Neural cell (in vitro differentiated cells): ENCODE measurements at regions not wholly inside any gene's neighbourhood (a gene's known extent, or its start where the extent isn't known, plus 50 kb on each side); places are given as distances from the start of the nearest gene placed in this dataset.

Source experiments
- POLR2AphosphoS5 ChIP-seq: IDR thresholded peaks from 2 replicates; pipeline ENCODE4 v1.6.1; 2012
- RAD21 ChIP-seq: fragments of 450-650 bp; conservative IDR thresholded peaks from 2 replicates; pipeline ENCODE4 v1.6.1; 2014; ENCODE audit warnings: antibody characterized with exemption, mild to moderate bottlenecking, moderate library complexity
- TF ChIP-seq, protein P1 (sequence below): fragments of 450-650 bp; IDR thresholded peaks from 2 replicates; pipeline ENCODE4 v1.5.1; 2014; ENCODE audit warnings: antibody characterized with exemption, mild to moderate bottlenecking, moderate library complexity; ENCODE audit not compliant: poor library complexity, severe bottlenecking

DNA sequence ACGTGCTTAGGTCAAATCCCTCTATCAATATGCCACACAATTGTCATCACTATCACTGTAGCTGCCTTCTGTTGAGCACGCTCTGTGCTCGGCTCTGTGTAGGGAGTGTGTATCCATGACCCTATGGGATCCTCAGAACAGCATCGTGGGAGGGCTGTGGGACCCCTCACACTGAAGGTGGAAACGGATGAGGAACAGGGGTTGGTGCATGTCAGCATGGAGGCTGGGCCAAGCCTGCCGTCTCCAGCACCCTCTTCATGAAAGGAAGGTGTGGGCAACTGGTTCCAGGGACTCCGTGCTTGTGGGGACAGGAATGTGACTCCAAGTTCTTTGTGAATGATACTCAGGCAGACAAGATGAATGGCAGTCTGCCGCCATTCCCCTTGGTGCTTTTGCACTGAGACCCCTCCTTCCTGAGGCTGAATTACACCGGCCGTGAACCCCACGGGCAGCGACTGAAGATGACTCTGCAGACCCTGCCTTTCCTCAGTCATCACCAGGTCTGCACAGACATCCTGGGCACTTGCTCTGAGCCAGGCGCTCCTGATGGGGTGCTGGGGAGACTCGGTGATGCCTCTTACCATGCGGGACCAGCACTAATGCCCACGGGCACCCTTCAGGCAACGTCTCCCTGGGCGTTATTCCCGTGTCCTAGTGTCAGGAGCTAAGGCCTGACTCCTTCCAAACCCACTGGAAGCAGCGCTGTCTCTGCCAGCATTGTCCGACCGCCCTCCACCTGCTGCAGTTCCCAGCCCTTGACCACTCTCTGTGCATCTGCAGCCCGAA lies 495.2 kb downstream of the TCERG1L start:
- TF ChIP-seq POLR2AphosphoS5 (no peak), RAD21 (no peak)
- TF ChIP-seq, protein P1, sequence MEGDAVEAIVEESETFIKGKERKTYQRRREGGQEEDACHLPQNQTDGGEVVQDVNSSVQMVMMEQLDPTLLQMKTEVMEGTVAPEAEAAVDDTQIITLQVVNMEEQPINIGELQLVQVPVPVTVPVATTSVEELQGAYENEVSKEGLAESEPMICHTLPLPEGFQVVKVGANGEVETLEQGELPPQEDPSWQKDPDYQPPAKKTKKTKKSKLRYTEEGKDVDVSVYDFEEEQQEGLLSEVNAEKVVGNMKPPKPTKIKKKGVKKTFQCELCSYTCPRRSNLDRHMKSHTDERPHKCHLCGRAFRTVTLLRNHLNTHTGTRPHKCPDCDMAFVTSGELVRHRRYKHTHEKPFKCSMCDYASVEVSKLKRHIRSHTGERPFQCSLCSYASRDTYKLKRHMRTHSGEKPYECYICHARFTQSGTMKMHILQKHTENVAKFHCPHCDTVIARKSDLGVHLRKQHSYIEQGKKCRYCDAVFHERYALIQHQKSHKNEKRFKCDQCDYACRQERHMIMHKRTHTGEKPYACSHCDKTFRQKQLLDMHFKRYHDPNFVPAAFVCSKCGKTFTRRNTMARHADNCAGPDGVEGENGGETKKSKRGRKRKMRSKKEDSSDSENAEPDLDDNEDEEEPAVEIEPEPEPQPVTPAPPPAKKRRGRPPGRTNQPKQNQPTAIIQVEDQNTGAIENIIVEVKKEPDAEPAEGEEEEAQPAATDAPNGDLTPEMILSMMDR, result no peak
